ENCODE measurements at regions not wholly inside any gene's neighbourhood (a gene's known extent, or its start where the extent isn't known, plus 50 kb on each side); places are given as distances from the start of the nearest gene placed in this dataset.

GRCh38 chr9:29001006-29001405 is 1427.7 kb upstream of the C9orf72 start:
- no peak overlapping the region for H3K4me3 ChIP-seq (ENCODE audit: low read depth, low read length)
- TF ChIP-seq CTCF (IDR thresholded peaks at IDR 0.05; ENCODE audit: borderline replicate concordance, insufficient read depth, low read depth, low read length): no peak

- no peak overlapping the region for H3K4me3 ChIP-seq (ENCODE audit: low read depth, low read length)
- no peak for TF ChIP-seq CTCF (IDR thresholded peaks at IDR 0.05; ENCODE audit: borderline replicate concordance, insufficient read depth, low read depth, low read length)
Measured at GRCh38 chr9:29004988-29005387, 1431.7 kb upstream of the C9orf72 start.

GRCh38 chr9:29006628-29007027 is 1433.3 kb upstream of the C9orf72 start:
- no peak for TF ChIP-seq CTCF (IDR thresholded peaks at IDR 0.05; ENCODE audit: borderline replicate concordance, insufficient read depth, low read depth, low read length)
- no peak overlapping the region for H3K4me3 ChIP-seq (ENCODE audit: low read depth, low read length)

- TF ChIP-seq CTCF (IDR thresholded peaks at IDR 0.05; ENCODE audit: borderline replicate concordance, insufficient read depth, low read depth, low read length): no peak
- H3K4me3 ChIP-seq (ENCODE audit: low read depth, low read length): no peak overlapping the region
Measured at GRCh38 chr9:29012911-29013310, 1439.6 kb upstream of the C9orf72 start.

- no peak overlapping the region for H3K4me3 ChIP-seq (ENCODE audit: low read depth, low read length)
- TF ChIP-seq CTCF (IDR thresholded peaks at IDR 0.05; ENCODE audit: borderline replicate concordance, insufficient read depth, low read depth, low read length): no peak
Measured at GRCh38 chr9:29021632-29022031, 1448.4 kb upstream of the C9orf72 start.

- no peak for TF ChIP-seq CTCF (IDR thresholded peaks at IDR 0.05; ENCODE audit: borderline replicate concordance, insufficient read depth, low read depth, low read length)
- no peak overlapping the region for H3K4me3 ChIP-seq (ENCODE audit: low read depth, low read length)
Measured at GRCh38 chr9:29038332-29038731, 1465.1 kb upstream of the C9orf72 start.

GRCh38 chr9:29039258-29039657 is 1466.0 kb upstream of the C9orf72 start:
- no peak for TF ChIP-seq CTCF (IDR thresholded peaks at IDR 0.05; ENCODE audit: borderline replicate concordance, insufficient read depth, low read depth, low read length)
- no peak overlapping the region for H3K4me3 ChIP-seq (ENCODE audit: low read depth, low read length)

Data from GM12875 (cell line).